ENCODE measurements at regions not wholly inside any gene's neighbourhood (a gene's known extent, or its start where the extent isn't known, plus 50 kb on each side); places are given as distances from the start of the nearest gene placed in this dataset.
A peak's percentile ranks its signal among the peaks of the same experiment; 100 is the strongest.

- Histone ChIP-seq H3K14ac (ENCODE audit: insufficient read depth, low read length) (no peak overlapping the region), H3K56ac (ENCODE audit: insufficient read length, low read depth, low read length) (no peak overlapping the region), H2BK120ac (ENCODE audit: low read depth, low read length, poor library complexity, severe bottlenecking) (no peak overlapping the region), H3K9ac (ENCODE audit: extremely low read depth, insufficient read length, low read length) (no peak overlapping the region), H3K79me1 (ENCODE audit: insufficient read depth, low read depth, low read length, poor library complexity, severe bottlenecking) (no peaks in the 10 kb centered on the region), H4K8ac (replicated peaks; ENCODE audit: insufficient read length, low read depth, low read length) (no peak overlapping the region), H2BK20ac (ENCODE audit: low read depth, low read length, poor library complexity, severe bottlenecking) (no peak overlapping the region), H3T11ph (ENCODE audit: low read length) (no peak overlapping the region), H3K23me2 (ENCODE audit: insufficient read length, low read depth, low read length, poor library complexity, severe bottlenecking) (no peaks in the 10 kb centered on the region), H3K4ac (ENCODE audit: low read depth, low read length) (no peak overlapping the region), H2BK15ac (ENCODE audit: low read depth, low read length) (no peak overlapping the region), H4K5ac (ENCODE audit: insufficient read length, low read depth, low read length) (no peak overlapping the region), H3K18ac (ENCODE audit: insufficient read length, low read depth, low read length) (no peak overlapping the region), H3K79me2 (ENCODE audit: insufficient read depth, low read length) (no peaks in the 10 kb centered on the region), H2BK5ac (ENCODE audit: insufficient read length, low read length) (no peak overlapping the region), H2BK12ac (ENCODE audit: insufficient read length, low read depth, low read length) (no peak overlapping the region), H4K91ac (ENCODE audit: insufficient read length, low read depth, low read length) (no peak overlapping the region), H2AK5ac (ENCODE audit: insufficient read length, low read length) (no peak overlapping the region), H3K9me3 (ENCODE audit: control insufficient read depth, low read depth, low read length) (no peaks in the 10 kb centered on the region), H3K23ac (ENCODE audit: insufficient read length, low read depth, low read length) (no peak overlapping the region), H4K20me1 (ENCODE audit: control insufficient read depth, insufficient read depth, insufficient read length) (no peaks in the 10 kb centered on the region), H2AFZ (ENCODE audit: low read length) (no peak overlapping the region), H3K27ac (ENCODE audit: insufficient read length, low read depth, low read length) (no peak overlapping the region), H3K4me2 (ENCODE audit: insufficient read depth, insufficient read length, low read length) (no peak overlapping the region), H3K4me1 (ENCODE audit: insufficient read depth, low read length) (no peaks in the 10 kb centered on the region), H3K27me3 (ENCODE audit: insufficient read depth, low read length) (no peaks in the 10 kb centered on the region)
- no CpG with 5 or more reads among the region's 3 CpGs for WGBS (ENCODE audit: extremely low coverage, insufficient read length, low lambda C conversion rate)
- Mint-ChIP-seq H3K4me1 (no peaks in the 10 kb centered on the region), H3K9me3 (peaks cover 13 to 21% of the 10 kb centered on the region in 2 experiments), H3K27ac (no peak overlapping the region), H3K36me3 (ENCODE audit: insufficient read depth in 1 of 3, low read depth in 3 of 3) (peaks cover 7 to 17% (median 7%) of the 10 kb centered on the region in 3 experiments), H3K4me3 (no peak overlapping the region), H3K27me3 (ENCODE audit: low read depth) (no peaks in the 10 kb centered on the region)
- TF ChIP-seq, protein P1, sequence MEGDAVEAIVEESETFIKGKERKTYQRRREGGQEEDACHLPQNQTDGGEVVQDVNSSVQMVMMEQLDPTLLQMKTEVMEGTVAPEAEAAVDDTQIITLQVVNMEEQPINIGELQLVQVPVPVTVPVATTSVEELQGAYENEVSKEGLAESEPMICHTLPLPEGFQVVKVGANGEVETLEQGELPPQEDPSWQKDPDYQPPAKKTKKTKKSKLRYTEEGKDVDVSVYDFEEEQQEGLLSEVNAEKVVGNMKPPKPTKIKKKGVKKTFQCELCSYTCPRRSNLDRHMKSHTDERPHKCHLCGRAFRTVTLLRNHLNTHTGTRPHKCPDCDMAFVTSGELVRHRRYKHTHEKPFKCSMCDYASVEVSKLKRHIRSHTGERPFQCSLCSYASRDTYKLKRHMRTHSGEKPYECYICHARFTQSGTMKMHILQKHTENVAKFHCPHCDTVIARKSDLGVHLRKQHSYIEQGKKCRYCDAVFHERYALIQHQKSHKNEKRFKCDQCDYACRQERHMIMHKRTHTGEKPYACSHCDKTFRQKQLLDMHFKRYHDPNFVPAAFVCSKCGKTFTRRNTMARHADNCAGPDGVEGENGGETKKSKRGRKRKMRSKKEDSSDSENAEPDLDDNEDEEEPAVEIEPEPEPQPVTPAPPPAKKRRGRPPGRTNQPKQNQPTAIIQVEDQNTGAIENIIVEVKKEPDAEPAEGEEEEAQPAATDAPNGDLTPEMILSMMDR (conservative IDR thresholded peaks at IDR 0.05) = peak; percentile 30; the same call in 1 of the 3 replicates
- no peak for DNase-seq
These were observed 831.0 kb downstream of the NXPH1 start for GRCh38 chr7:9264395-9264794.

All from H9 (cell line).